OCI-LY3 (cell line): ENCODE measurements at regions not wholly inside any gene's neighbourhood (a gene's known extent, or its start where the extent isn't known, plus 50 kb on each side); places are given as distances from the start of the nearest gene placed in this dataset.

Experiments
- EZH2phosphoT487 ChIP-seq: fragments of 200-600 bp; shearing (Covaris generic); IDR thresholded peaks from 2 replicates; pipeline ENCODE4 v1.6.1; 2018; ENCODE audit warnings: antibody characterized with exemption, mixed run types, low read depth
- TF ChIP-seq, protein P1 (sequence below): fragments of 200-600, 300-600 bp; sonication (generic); IDR thresholded peaks from 2 replicates; pipeline ENCODE4 v1.5.1; 2014; ENCODE audit warnings: antibody characterized with exemption, low read length, low read depth

DNA sequence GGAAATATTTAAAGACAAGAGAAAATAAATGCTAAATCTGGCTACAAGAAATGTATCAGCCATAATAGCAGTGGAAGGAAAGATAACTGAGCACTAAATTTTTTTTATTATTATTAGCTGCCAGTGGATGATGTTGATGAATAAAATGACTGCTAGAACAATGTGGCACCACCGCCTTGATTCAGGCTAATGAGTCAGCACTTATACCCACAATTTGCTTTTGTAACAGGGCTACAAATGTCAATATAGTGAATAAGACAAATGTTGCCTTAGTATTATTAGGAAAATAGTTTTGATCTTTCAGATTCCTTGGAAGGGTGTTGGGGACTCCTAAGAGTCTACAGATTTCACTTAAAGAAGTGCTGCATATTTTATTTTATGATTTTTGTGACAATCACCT lies 555.2 kb upstream of the GRAMD2B start:
- TF ChIP-seq, protein P1, sequence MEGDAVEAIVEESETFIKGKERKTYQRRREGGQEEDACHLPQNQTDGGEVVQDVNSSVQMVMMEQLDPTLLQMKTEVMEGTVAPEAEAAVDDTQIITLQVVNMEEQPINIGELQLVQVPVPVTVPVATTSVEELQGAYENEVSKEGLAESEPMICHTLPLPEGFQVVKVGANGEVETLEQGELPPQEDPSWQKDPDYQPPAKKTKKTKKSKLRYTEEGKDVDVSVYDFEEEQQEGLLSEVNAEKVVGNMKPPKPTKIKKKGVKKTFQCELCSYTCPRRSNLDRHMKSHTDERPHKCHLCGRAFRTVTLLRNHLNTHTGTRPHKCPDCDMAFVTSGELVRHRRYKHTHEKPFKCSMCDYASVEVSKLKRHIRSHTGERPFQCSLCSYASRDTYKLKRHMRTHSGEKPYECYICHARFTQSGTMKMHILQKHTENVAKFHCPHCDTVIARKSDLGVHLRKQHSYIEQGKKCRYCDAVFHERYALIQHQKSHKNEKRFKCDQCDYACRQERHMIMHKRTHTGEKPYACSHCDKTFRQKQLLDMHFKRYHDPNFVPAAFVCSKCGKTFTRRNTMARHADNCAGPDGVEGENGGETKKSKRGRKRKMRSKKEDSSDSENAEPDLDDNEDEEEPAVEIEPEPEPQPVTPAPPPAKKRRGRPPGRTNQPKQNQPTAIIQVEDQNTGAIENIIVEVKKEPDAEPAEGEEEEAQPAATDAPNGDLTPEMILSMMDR: no peak
- TF ChIP-seq EZH2phosphoT487: no peak
